ENCODE measurements at regions not wholly inside any gene's neighbourhood (a gene's known extent, or its start where the extent isn't known, plus 50 kb on each side); places are given as distances from the start of the nearest gene placed in this dataset.
"Not testable (repeated sequence)": the region's sequence is repeated elsewhere in the genome, so short reads cannot be mapped to it uniquely, and the experiment has no call there.

DNA sequence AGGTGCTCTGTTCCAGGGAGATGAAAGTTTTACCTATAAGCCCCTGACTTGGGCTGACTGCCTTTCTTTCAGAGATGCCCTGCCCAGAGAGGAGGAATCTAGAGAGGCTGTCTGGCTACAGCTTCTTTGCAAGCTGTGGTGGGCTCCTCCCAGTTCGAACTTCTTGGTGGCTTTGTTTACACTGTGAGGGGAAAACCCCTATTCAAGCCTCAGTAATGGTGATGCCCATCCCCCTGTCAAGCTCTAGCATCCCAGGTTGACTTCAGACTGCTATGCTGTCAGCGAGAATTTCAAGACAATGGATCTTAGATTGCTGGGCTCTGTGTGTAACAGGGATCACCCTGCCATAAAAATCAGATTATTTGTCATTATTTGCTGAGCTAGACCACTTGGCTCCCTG lies 377.6 kb downstream of the FLRT2 start:
- DNase-seq, result no peak

GRCh38 chr14:85897808-85898207 lies 367.9 kb downstream of the FLRT2 start:
- DNase-seq, result no peak

- DNase-seq, result no peak
These were observed 365.7 kb downstream of the FLRT2 start for GRCh38 chr14:85895603-85896002.

- no peak for DNase-seq
These were observed 362.3 kb downstream of the FLRT2 start for GRCh38 chr14:85892251-85892650.

DNA sequence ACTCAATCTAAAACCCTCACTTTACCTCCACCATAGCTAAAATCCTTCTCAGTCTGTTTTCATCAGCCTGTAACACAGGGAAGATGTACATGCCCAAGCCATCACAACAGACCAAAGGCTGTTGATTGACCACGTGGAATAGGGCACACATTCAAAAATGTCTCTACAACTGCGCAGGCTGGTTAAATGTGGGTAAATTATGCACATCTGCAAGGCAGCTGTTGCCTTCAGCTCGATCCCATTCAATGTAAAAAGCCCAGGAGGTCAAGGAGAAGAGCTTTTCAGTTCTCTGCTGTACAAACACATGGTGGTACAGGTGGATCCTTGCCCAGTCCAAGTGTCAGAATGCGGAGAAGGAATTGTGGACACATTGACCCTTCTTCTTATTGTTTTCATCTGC lies 354.0 kb downstream of the FLRT2 start:
- DNase-seq, result no peak

- DNase-seq, result no peak
These were observed 353.2 kb downstream of the FLRT2 start for GRCh38 chr14:85883101-85883500.

DNA sequence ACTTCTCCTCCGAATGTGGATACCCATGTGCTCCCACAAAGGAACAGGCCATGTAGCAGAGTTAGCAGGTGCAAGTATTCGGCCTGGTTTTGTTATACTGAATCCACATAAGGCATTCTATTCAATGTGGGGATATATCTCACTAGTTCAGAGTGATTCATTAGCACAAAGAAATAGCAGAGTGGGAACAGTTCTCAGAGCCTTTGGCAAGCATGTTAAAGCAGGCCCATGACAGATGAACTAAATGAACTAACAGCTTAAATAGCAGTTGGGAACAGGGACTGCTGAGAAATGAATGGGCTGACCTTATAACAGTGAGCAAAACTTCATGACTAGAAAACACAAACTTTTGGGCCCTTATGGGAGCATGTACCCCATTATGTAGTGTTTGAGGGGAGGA lies 352.0 kb downstream of the FLRT2 start:
- no peak for DNase-seq

GRCh38 chr14:85878874-85879273 lies 348.9 kb downstream of the FLRT2 start:
- no peak for DNase-seq

GRCh38 chr14:85873006-85873405 lies 343.1 kb downstream of the FLRT2 start:
- no peak for DNase-seq

- DNase-seq, result no peak
These were observed 337.5 kb downstream of the FLRT2 start for GRCh38 chr14:85867450-85867849.

DNA sequence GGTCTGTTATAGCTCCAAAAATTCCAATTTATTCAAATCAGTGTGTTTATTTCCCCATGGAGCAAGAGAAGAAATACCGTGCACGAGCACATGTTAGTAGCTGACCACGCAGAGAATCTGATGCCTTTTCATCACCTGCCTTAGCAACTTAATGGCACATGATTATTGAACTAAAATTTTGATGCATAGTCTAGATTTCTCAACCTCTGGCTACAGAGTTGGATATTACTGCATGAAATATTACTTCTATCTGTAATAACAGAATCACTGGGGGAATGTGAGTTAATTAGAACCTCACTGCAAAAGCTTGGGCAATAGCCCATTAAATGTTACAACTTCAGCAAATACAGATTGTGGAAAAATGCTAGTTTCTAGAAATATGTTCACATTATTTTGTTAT lies 335.8 kb downstream of the FLRT2 start:
- DNase-seq, result no peak

DNA sequence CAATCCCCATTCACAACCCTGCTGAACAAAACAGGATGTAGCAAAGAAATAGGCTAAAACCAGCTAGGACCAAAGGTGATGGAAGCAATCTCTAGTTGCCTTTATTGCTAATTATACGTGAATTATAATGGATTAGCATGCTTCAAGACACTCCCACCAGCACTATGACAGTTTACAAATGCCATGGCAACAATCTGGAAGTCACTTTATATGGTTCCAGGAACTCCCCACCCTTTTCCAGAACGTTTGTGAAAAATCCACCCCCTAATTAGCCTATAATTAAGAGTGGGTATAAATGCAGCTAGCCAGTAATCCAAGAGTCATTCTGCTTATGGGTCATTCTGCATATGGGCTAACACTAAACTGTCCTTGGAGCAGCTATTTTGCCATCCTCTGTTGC lies 328.7 kb downstream of the FLRT2 start:
- no peak for DNase-seq

GRCh38 chr14:85856430-85856829 lies 326.5 kb downstream of the FLRT2 start:
- no peak for DNase-seq

GRCh38 chr14:85853996-85854526 lies 324.1 kb downstream of the FLRT2 start:
- DNase-seq, result no peak

- no peak for DNase-seq
These were observed 323.0 kb downstream of the FLRT2 start for GRCh38 chr14:85852906-85853305.

DNA sequence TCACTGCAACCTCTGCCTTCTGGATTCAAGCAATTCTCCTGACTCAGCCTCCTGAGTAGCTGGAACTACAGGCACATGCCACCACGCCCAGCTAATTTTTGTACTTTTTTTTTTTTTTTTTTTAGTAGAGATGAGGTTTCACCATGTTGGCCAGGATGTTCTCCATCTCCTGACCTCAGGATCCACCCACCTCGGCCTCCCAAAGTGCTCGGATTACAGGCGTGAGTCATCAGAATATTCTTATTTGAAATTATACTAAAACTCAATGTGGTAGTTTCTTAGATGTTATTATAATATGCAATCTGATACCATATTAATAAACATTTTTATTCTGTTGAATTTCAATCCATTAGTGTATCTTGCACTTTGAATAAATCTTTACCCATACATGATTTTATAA lies 322.2 kb downstream of the FLRT2 start:
- DNase-seq, result not testable (repeated sequence)

DNA sequence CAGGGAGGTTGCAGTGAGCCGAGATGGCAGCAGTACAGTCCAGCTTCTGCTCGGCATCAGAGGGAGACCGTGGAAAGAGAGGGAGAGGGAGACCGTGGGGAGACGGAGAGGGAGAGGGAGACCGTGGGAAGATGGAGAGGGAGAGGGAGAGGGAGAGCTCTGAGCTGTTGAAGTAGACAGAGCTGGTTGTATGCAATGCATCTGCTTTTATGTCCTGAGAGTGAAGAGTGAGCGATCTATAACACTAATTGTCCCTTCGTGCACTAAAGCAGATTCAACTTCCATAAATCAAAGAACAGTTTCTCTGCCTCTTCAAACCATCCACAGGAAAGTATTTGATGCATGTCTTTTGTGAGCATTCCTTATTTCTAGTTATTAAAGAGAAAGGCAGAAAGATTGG lies 300.6 kb downstream of the FLRT2 start:
- not testable (repeated sequence) for DNase-seq

DNA sequence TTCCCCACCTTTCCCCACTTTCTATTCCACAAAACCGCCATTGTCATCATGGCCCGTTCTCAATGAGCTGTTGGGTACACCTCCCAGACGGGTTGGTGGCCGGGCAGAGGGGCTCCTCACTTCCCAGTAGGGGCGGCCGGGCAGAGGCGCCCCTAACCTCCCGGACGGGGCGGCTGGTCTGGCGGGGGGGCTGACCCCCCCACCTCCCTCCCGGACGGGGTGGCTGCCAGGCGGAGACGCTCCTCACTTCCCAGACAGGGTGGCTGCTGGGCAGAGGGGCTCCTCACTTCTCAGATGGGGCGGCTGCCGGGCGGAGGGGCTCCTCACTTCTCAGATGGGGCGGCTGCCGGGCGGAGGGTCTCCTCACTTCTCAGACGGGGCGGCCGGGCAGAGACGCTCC lies 299.7 kb downstream of the FLRT2 start:
- not testable (repeated sequence) for DNase-seq

DNA sequence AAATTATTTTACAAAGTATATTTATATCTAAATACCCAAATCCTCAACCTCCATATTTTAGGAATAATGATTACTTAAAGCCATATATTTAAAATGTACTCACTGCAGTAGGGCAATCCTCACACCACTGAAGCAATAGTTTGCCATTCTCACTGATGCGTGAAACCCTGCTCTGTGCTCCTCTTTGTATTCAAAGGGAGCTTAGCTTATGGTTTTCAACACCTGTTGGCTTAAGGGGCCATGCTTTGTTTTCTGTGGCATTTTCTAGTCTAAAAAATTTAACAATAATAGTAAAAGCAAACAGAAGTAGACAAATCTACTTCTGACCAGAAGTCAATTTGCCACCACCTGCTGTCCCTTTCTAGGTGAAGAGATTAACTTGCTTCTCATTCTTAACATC lies 294.6 kb downstream of the FLRT2 start:
- no peak for DNase-seq

GRCh38 chr14:85822236-85822635 lies 292.3 kb downstream of the FLRT2 start:
- DNase-seq, result no peak

- no peak for DNase-seq
These were observed 287.5 kb downstream of the FLRT2 start for GRCh38 chr14:85817430-85817829.

DNA sequence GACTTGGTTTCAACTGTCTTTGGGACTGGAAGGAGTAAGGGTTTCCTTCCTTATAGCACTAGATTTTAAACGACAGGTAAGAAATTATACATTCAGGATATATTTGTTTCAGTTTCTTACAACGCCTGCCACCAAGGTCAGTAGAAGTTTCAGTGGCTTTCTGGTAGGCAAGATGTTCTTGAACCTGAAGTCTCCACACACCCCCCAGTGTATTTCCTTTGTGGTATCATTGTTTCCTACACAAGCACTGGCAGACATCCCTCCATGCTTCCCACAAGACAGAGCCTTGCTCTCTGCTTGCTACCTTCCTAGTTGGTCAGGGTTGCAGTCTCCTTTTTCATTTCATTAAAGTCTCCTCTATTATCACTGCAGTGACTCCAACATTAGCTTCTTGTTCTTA lies 283.1 kb downstream of the FLRT2 start:
- no peak for DNase-seq

DNA sequence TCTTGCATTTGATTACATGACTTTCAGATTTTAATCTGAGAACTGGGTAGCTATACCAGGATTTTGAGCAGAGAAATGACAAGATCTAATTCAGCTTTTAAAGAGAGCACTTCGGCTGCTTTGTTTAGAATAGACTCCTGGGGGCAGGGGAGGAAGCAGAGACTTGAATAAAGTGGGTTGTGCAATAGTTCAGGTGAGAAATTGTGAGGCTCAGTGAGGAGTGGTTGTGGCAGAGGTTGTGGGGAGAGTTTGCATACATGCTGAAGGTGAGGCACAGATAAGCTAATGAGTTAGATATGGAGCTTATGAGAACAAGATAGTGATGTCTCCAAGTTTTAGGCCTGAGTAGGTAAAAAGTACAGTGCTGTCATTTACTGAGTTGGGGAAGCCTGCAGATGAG lies 281.4 kb downstream of the FLRT2 start:
- DNase-seq, result no peak

- DNase-seq, result no peak
These were observed 269.7 kb downstream of the FLRT2 start for GRCh38 chr14:85799668-85800067.

- DNase-seq, result no peak
These were observed 268.9 kb downstream of the FLRT2 start for GRCh38 chr14:85798856-85799255.

DNA sequence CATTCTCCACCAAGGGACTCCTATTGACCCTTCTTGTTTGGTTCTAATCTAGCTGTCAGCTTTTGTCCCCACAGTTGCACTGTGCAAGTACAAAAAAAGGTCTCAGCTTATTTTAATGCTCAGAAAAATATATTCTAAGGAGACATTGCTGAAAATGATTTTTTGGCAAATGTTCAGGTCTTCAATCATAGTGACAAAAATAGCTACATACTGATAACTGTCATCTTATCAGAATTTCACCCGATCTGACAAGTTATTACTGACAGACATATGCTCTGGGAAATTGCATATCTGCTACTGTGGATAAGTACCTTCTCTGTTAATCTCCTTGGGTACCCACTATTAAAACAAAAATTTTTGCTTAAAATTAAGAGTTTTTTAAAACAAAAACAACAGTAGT lies 263.6 kb downstream of the FLRT2 start:
- no peak for DNase-seq

All from stimulated activated CD8-positive, alpha-beta memory T cell treated with anti-CD3 and anti-CD28 coated beads, Interleukin-4, amount 100 ng/mL, for 48 hours (primary cell).